GM21723 (cell line): ENCODE measurements at regions not wholly inside any gene's neighbourhood (a gene's known extent, or its start where the extent isn't known, plus 50 kb on each side); places are given as distances from the start of the nearest gene placed in this dataset.
"Not testable (repeated sequence)": the region's sequence is repeated elsewhere in the genome, so short reads cannot be mapped to it uniquely, and the experiment has no call there.

Experiments used
- ATAC-seq: cut with Tn5 transposase; IDR thresholded peaks from one replicate; pipeline ENCODE4 v1.9.1; 2021; ENCODE audit warnings: mild to moderate bottlenecking, moderate library complexity; ENCODE audit not compliant: unreplicated experiment

DNA sequence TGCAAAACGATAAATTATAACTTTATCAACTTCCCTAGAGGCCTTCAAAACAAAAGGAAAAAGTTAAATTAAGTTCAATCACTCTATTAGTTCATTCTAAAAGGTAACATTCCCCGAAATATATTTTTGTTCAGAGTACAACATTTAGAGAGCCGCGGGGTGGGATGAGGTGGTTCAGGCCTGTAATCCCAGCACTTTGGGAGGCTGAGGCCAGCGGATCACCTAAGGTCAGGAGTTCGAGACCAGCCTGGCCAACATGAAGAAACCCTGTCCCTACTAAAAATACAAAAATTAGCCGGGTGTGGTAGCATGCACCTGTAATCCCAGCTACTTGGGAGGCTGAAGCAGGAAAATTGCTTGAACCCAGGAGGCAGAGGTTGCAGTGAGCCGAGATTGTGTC, 60.9 kb upstream of the ZNF217 start:
- ATAC-seq: not testable (repeated sequence)

DNA sequence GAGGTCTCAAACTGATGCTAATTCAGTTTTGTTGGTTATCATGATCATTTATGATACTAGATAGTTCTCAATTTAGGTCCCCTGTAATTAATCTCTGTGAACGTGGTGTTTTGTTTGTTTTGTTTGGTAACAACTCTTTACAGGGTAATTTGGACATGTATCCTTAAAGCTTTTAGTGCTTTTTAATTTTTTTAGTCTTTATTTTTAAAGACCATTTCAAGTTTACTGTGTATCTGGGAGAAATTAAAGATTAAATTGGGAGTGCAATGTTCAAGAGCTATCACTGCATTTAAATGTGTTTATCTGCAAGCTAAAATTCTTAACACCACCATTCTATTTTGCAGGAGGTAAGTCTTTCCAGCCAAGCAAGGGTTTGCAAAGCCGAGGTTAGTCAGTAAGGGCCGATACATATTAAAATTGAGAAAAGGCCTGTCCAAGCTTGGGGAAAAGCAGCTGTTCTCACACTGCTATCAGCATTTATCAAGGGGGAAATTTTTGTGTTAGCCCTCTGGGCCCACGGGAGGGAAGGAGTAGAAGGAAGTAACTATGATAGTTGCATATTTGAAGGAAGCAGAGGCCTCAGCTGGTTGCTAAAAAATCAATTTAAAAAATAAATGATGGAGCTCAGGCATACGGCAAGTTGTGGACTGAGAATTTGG, 59.3 kb upstream of the ZNF217 start:
- ATAC-seq: no peak

DNA sequence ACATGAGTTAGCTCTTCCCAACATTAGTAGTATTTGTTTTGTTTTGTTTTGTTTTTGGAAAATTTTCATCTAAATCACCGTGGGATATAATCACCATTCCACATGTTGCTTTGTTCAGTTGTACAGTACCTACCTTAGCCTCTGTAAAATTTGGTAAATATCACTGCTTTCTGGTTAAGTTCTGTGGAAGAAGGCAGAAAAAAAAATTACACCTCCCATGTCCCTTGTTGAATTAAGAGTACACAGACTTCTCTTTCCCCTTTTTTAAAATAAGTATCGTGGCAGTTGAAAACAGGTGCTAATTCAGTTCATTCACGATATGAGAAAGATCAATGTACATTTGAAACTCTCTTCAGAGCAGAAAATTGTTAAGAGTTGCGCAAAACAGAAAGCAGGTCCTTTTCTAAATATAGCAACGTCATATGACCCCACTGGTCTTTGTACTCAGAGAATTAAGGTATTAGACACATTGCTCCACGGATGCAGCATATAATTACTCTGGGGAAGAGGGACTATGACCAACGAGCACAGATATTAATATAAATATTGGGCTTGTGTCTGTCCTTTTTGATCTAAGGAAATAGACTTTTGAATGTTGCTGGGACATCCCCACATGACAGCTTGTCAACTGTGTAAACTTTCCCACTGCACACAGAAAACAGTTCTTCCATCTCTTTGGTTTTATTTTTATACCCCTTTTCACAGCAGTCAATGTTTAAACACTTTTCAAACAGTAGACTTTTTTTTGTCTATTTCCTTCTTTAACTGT, 58.6 kb upstream of the ZNF217 start:
- peak; percentile 67 for ATAC-seq

DNA sequence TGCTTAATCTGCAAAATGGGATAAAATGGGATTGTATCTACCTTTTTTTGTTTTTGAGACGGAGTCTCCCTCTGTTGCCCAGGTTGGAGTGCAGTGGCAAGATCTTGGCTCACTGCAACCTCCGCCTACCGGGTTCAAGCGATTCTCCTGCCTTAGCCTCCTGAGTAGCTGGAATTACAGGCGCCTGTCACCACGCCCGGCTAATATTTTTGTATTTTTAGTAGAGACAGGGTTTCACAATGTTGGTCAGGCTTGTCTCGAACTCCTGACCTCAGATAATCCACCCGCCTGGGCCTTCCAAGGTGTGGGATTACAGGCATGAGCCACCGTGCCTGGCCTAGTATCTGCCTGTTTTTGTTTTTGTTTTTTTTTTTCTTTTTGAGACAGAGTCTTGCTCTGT, 55.9 kb upstream of the ZNF217 start:
- ATAC-seq: not testable (repeated sequence)

DNA sequence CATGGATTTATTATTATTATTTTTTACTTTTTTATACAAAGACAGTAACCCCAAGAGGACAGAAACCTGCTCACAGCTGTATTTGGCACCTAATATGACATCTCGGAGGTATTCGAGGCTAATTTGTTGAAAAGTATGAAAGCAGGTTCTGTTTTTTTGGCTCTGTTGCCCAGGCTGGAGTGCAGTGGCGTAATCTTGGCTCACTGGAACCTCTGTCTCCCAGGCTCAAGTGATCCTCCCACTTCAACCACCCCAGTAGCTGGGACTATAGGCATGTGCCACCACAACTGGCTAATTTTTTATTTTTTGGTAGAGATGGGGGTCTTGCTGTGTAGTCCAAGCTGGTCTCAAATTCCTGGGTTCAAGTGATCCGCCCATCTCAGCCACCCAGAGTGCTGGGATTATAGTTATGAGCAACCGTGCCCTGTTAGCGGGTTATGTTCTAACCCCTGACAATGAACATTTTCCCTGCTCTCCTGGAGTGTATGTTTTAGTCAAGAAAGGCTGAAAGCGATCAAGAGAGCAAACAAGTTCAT, 53.7 kb upstream of the ZNF217 start:
- no peak for ATAC-seq

DNA sequence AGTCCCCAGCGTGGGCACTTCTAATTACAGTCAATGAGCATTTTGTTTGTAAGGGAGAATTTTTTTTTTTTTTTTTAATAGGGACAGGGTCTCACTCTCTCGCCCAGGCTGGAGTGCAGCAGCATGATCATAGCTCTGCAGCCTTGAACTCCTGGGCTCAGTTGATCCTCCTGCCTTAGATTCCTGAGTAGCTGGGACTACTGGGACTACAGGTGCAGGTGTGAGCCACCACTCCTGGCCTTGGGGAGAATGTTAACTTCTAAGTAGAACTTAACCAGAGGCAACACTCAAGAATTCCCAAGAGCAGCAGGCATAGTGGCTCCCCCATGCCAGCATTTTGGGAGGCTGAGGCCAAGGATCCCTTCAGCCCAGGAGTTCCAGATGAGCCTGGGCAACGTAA, 52.9 kb upstream of the ZNF217 start:
- no peak for ATAC-seq

DNA sequence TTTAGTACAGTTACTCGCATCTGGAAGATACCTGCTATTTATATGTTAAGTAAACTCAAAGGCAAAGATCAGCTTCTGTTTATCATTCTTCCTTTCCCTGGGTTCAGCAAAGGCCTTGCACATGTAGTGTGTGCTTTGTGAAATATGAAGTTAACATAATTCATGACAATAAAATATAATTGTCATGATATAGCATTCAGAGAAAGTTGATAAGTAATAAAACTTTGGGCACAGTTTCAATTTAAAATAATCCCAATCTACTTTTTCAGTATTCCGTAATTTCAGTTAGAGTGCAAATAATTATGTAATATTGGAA, 51.9 kb upstream of the ZNF217 start:
- no peak for ATAC-seq

DNA sequence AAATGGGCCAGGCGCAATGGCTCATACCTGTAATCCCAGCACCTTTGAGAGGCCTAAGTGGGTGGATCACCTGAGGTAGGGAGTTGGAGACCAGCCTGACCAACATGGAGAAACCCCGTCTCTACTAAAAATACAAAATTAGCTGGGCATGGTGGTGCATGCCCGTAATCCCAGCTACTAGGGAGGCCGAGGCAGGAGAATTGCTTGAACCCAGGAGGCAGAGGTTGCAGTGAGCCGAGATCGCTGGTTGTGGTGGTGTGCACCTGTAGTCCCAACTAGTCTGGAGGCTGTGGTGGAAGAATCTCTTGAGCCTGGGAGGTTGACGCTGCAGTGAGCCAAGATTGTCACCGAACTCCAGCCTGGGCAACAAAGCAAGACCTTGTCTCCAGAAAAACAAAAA, 50.5 kb upstream of the ZNF217 start:
- ATAC-seq: not testable (repeated sequence)
